ENCODE measurements at regions not wholly inside any gene's neighbourhood (a gene's known extent, or its start where the extent isn't known, plus 50 kb on each side); places are given as distances from the start of the nearest gene placed in this dataset.

GRCh38 chr12:89262855-89263552 lies 89.3 kb downstream of the DUSP6 start:
- H3K79me2 ChIP-seq (ENCODE audit: low read depth): no peaks in the 10 kb centered on the region
- H3K27ac ChIP-seq: no peak overlapping the region
- no peak overlapping the region for H3K4me2 ChIP-seq
- H3F3A ChIP-seq (ENCODE audit: insufficient read depth, low read depth): no peaks in the 10 kb centered on the region
- ChIA-PET POLR2A (ENCODE audit: unreplicated experiment) (no interaction called here), CTCF (no interaction called here)
- H3K9me3 ChIP-seq (ENCODE audit: insufficient read depth, low read depth): peaks cover 4% of the 10 kb centered on the region; the same call in 1 of the 2 replicates
- no TSS peak for BruUV-seq (replicated peaks)
- H3K27me3 ChIP-seq (ENCODE audit: insufficient read depth, low read depth): no peaks in the 10 kb centered on the region
- H3K4me3 ChIP-seq: no peak overlapping the region
- no peak overlapping the region for H2AFZ ChIP-seq
- no peaks in the 10 kb centered on the region for H4K20me1 ChIP-seq (ENCODE audit: insufficient read depth)
- intact Hi-C loops (cut with micrococcal nuclease; ENCODE audit: unreplicated experiment): no loop called here
- no peaks in the 10 kb centered on the region for H3K9me2 ChIP-seq (ENCODE audit: insufficient read depth)
- peaks cover 27% of the 10 kb centered on the region for H3K4me1 ChIP-seq (replicated peaks; ENCODE audit: insufficient read depth)
- DNase-seq: no peak
- H3K36me3 ChIP-seq (ENCODE audit: low read depth): no peaks in the 10 kb centered on the region
- TF ChIP-seq EZH2 (IDR thresholded peaks at IDR 0.05; ENCODE audit: low read depth) (no peak), CTCF (conservative IDR thresholded peaks at IDR 0.05) (no peak)

- no peaks in the 10 kb centered on the region for H3F3A ChIP-seq (ENCODE audit: insufficient read depth, low read depth)
- H3K36me3 ChIP-seq (ENCODE audit: low read depth): no peaks in the 10 kb centered on the region
- H2AFZ ChIP-seq: no peak overlapping the region
- no TSS peak for BruUV-seq (replicated peaks)
- peaks cover 4% of the 10 kb centered on the region; the same call in 1 of the 2 replicates for H3K9me3 ChIP-seq (ENCODE audit: insufficient read depth, low read depth)
- POLR2A ChIA-PET (ENCODE audit: unreplicated experiment): no interaction called here
- no peaks in the 10 kb centered on the region for H3K27me3 ChIP-seq (ENCODE audit: insufficient read depth, low read depth)
- H3K79me2 ChIP-seq (ENCODE audit: low read depth): no peaks in the 10 kb centered on the region
- H3K27ac ChIP-seq: no peak overlapping the region
- no peak for TF ChIP-seq EZH2 (IDR thresholded peaks at IDR 0.05; ENCODE audit: low read depth)
- no peak for TF ChIP-seq CTCF (conservative IDR thresholded peaks at IDR 0.05)
- intact Hi-C loops (cut with micrococcal nuclease; ENCODE audit: unreplicated experiment): no loop called here
- H3K4me2 ChIP-seq: peak overlapping the region; percentile 7
- peaks cover 27% of the 10 kb centered on the region for H3K4me1 ChIP-seq (replicated peaks; ENCODE audit: insufficient read depth)
- CTCF ChIA-PET: no interaction called here
- no peaks in the 10 kb centered on the region for H4K20me1 ChIP-seq (ENCODE audit: insufficient read depth)
- DNase-seq: no peak
- no peaks in the 10 kb centered on the region for H3K9me2 ChIP-seq (ENCODE audit: insufficient read depth)
- no peak overlapping the region for H3K4me3 ChIP-seq
These were observed 90.3 kb downstream of the DUSP6 start for GRCh38 chr12:89261982-89262381.

GRCh38 chr12:89260841-89261637 lies 91.3 kb downstream of the DUSP6 start:
- H3K79me2 ChIP-seq (ENCODE audit: low read depth): no peaks in the 10 kb centered on the region
- POLR2A ChIA-PET (ENCODE audit: unreplicated experiment): no interaction called here
- no peak for DNase-seq
- H3K4me1 ChIP-seq (replicated peaks; ENCODE audit: insufficient read depth): peaks cover 23% of the 10 kb centered on the region
- CTCF ChIA-PET: no interaction called here
- H3K9me3 ChIP-seq (ENCODE audit: insufficient read depth, low read depth): peaks cover 4% of the 10 kb centered on the region; the same call in 1 of the 2 replicates
- intact Hi-C loops (cut with micrococcal nuclease; ENCODE audit: unreplicated experiment): no loop called here
- H3K27me3 ChIP-seq (ENCODE audit: insufficient read depth, low read depth): no peaks in the 10 kb centered on the region
- no peak overlapping the region for H3K4me2 ChIP-seq
- no TSS peak for BruUV-seq (replicated peaks)
- no peaks in the 10 kb centered on the region for H3F3A ChIP-seq (ENCODE audit: insufficient read depth, low read depth)
- H2AFZ ChIP-seq: no peak overlapping the region
- H4K20me1 ChIP-seq (ENCODE audit: insufficient read depth): no peaks in the 10 kb centered on the region
- no peaks in the 10 kb centered on the region for H3K9me2 ChIP-seq (ENCODE audit: insufficient read depth)
- H3K36me3 ChIP-seq (ENCODE audit: low read depth): no peaks in the 10 kb centered on the region
- no peak overlapping the region for H3K4me3 ChIP-seq
- no peak overlapping the region for H3K27ac ChIP-seq
- TF ChIP-seq EZH2 (IDR thresholded peaks at IDR 0.05; ENCODE audit: low read depth) (no peak), CTCF (conservative IDR thresholded peaks at IDR 0.05) (no peak)
